Lower leg skin (tissue), 3 donors: ENCODE measurements at regions not wholly inside any gene's neighbourhood (a gene's known extent, or its start where the extent isn't known, plus 50 kb on each side); places are given as distances from the start of the nearest gene placed in this dataset.

Source experiments
- POLR2A ChIP-seq, 2 donors: fragments of 450-650 bp; IDR thresholded peaks; one replicate each; pipeline ENCODE4 v1.6.1; 2016 to 2017; ENCODE audit warnings: antibody characterized with exemption in 2 of 2, mild to moderate bottlenecking in 1 of 2, moderate library complexity in 1 of 2
- TF ChIP-seq, protein P1 (sequence below), 3 donors: fragments of 450-650 bp; IDR thresholded peaks; one replicate each; pipeline ENCODE4 v1.5.1; 2016; ENCODE audit warnings: antibody characterized with exemption in 3 of 3, mild to moderate bottlenecking in 3 of 3, moderate library complexity in 2 of 3

GRCh38 chr2:37425408-37425807 is 81.0 kb downstream of the QPCT start:
- TF ChIP-seq, protein P1, sequence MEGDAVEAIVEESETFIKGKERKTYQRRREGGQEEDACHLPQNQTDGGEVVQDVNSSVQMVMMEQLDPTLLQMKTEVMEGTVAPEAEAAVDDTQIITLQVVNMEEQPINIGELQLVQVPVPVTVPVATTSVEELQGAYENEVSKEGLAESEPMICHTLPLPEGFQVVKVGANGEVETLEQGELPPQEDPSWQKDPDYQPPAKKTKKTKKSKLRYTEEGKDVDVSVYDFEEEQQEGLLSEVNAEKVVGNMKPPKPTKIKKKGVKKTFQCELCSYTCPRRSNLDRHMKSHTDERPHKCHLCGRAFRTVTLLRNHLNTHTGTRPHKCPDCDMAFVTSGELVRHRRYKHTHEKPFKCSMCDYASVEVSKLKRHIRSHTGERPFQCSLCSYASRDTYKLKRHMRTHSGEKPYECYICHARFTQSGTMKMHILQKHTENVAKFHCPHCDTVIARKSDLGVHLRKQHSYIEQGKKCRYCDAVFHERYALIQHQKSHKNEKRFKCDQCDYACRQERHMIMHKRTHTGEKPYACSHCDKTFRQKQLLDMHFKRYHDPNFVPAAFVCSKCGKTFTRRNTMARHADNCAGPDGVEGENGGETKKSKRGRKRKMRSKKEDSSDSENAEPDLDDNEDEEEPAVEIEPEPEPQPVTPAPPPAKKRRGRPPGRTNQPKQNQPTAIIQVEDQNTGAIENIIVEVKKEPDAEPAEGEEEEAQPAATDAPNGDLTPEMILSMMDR (IDR thresholded peaks at IDR 0.05) = no peak
- no peak for TF ChIP-seq POLR2A (IDR thresholded peaks at IDR 0.05)
